GM23248 (cell line): ENCODE measurements at regions not wholly inside any gene's neighbourhood (a gene's known extent, or its start where the extent isn't known, plus 50 kb on each side); places are given as distances from the start of the nearest gene placed in this dataset.
A peak's percentile ranks its signal among the peaks of the same experiment; 100 is the strongest.

ENCODE experiments used
- DNase-seq: peaks from one replicate; pipeline ENCODE4 v3.0.0-alpha.2; 2015
- H2AFZ ChIP-seq: fragments of 200-600 bp; sonication (generic); 2 replicates; pipeline ENCODE4 v1.6.1; 2016; ENCODE audit warnings: antibody characterized with exemption
- H3F3A ChIP-seq: fragments of 200-600 bp; sonication (generic); 2 replicates; pipeline ENCODE4 v1.6.1; 2016; ENCODE audit warnings: mild to moderate bottlenecking, antibody characterized with exemption, mixed run types; ENCODE audit not compliant: insufficient read depth
- H3K27ac ChIP-seq: fragments of 200-600 bp; sonication (generic); 2 replicates; pipeline ENCODE4 v1.5.1; 2016; ENCODE audit warnings: mild to moderate bottlenecking
- H3K27me3 ChIP-seq: fragments of 200-600 bp; sonication (generic); replicated peaks from 2 replicates; pipeline ENCODE4 v1.6.1; 2016; ENCODE audit warnings: mild to moderate bottlenecking; ENCODE audit not compliant: insufficient read depth
- H3K36me3 ChIP-seq: fragments of 200-600 bp; sonication (generic); 2 replicates; pipeline ENCODE4 v1.6.1; 2016; ENCODE audit warnings: low read depth, mild to moderate bottlenecking
- H3K4me1 ChIP-seq: fragments of 200-600 bp; sonication (generic); 2 replicates; pipeline ENCODE4 v1.6.1; 2016; ENCODE audit warnings: mild to moderate bottlenecking; ENCODE audit not compliant: insufficient read depth
- H3K4me2 ChIP-seq: fragments of 200-600 bp; sonication (generic); one replicate; pipeline ENCODE4 v1.6.1; 2016; ENCODE audit warnings: mild to moderate bottlenecking; ENCODE audit not compliant: unreplicated experiment
- H3K4me3 ChIP-seq: fragments of 200-600 bp; sonication (generic); 2 replicates; pipeline ENCODE4 v1.5.1; 2016; ENCODE audit warnings: mild to moderate bottlenecking
- H3K79me2 ChIP-seq: fragments of 200-600 bp; sonication (generic); 2 replicates; pipeline ENCODE4 v1.6.1; 2016; ENCODE audit warnings: mild to moderate bottlenecking; ENCODE audit not compliant: insufficient read depth
- H3K9ac ChIP-seq: fragments of 200-600 bp; sonication (generic); 2 replicates; pipeline ENCODE4 v1.6.1; 2016; ENCODE audit warnings: mild to moderate bottlenecking
- H3K9me2 ChIP-seq: fragments of 200-600 bp; sonication (generic); 2 replicates; pipeline ENCODE4 v1.6.1; 2016; ENCODE audit warnings: mixed run types, mild to moderate bottlenecking, moderate library complexity; ENCODE audit not compliant: insufficient read depth
- H3K9me3 ChIP-seq: fragments of 200-600 bp; sonication (generic); one replicate; pipeline ENCODE4 v1.6.1; 2017; ENCODE audit warnings: low read depth
- H4K20me1 ChIP-seq: fragments of 200-600 bp; sonication (generic); 2 replicates; pipeline ENCODE4 v1.6.0; 2016; ENCODE audit not compliant: insufficient read depth
- EZH2 ChIP-seq: fragments of 200-600 bp; sonication (generic); IDR thresholded peaks from 2 replicates; pipeline ENCODE4 v1.6.1; 2018; ENCODE audit warnings: antibody characterized with exemption, mild to moderate bottlenecking; ENCODE audit not compliant: insufficient read depth, poor library complexity, severe bottlenecking
- EZH2phosphoT487 ChIP-seq: fragments of 200-600 bp; sonication (generic); IDR thresholded peaks from 2 replicates; pipeline ENCODE4 v1.6.1; 2018; ENCODE audit warnings: antibody characterized with exemption, moderate library complexity, mild to moderate bottlenecking, low read depth; ENCODE audit not compliant: insufficient read depth
- WGBS, 2 experiments: methylation state at CpG; one replicate each; pipeline ENCODE4 v1.1.6; 2015 to 2017; ENCODE audit warnings: low lambda C conversion rate in 2 of 2, low coverage in 1 of 2; ENCODE audit errors: missing lambda C conversion rate in 2 of 2; 5-methylcytosine and 5-hydroxymethylcytosine counted together
- in situ Hi-C: fragments of 300-500 bp; cut with MboI; formaldehyde crosslinking; loops from 2 replicates; pipeline ENCODE4 v1.15.0; 2020

GRCh38 chr12:76268267-76268666 is 79.9 kb downstream of the BBS10 start:
- WGBS, 2 experiments: 15 to 27% methylated on average over 1 of the region's 1 CpG
- in situ Hi-C loops: no loop called here
- no peaks in the 10 kb centered on the region for H4K20me1 ChIP-seq
- H3K4me1 ChIP-seq: peaks cover 35% of the 10 kb centered on the region
- H2AFZ ChIP-seq: no peak overlapping the region
- no peaks in the 10 kb centered on the region for H3K27me3 ChIP-seq
- H3K27ac ChIP-seq: no peak overlapping the region
- peak; percentile 42 for DNase-seq
- no peak overlapping the region for H3K4me3 ChIP-seq
- H3K9me3 ChIP-seq: no peaks in the 10 kb centered on the region
- H3K79me2 ChIP-seq: peaks cover 9% of the 10 kb centered on the region; the same call in 1 of the 2 replicates
- no peak overlapping the region for H3K4me2 ChIP-seq
- TF ChIP-seq EZH2 (no peak), EZH2phosphoT487 (no peak)
- no peak overlapping the region for H3K9ac ChIP-seq
- peaks cover 22% of the 10 kb centered on the region for H3F3A ChIP-seq
- no peaks in the 10 kb centered on the region for H3K36me3 ChIP-seq
- peaks cover 3% of the 10 kb centered on the region; the same call in 1 of the 2 replicates for H3K9me2 ChIP-seq

- H3K4me3 ChIP-seq: peak overlapping the region; percentile 21; the same call in 1 of the 2 replicates
- no peaks in the 10 kb centered on the region for H3K9me3 ChIP-seq
- no peak for TF ChIP-seq EZH2
- TF ChIP-seq EZH2phosphoT487: no peak
- DNase-seq: peak; percentile 95
- 0% methylated on average over 2 of the region's 2 CpGs for WGBS, 2 experiments
- H3K36me3 ChIP-seq: no peaks in the 10 kb centered on the region
- H3K4me2 ChIP-seq: peak overlapping the region; percentile 59
- peaks cover 35% of the 10 kb centered on the region for H3K4me1 ChIP-seq
- peak overlapping the region; percentile 50 for H3K27ac ChIP-seq
- in situ Hi-C loops: no loop called here
- no peak overlapping the region for H2AFZ ChIP-seq
- H3K79me2 ChIP-seq: peaks cover 21% of the 10 kb centered on the region
- peaks cover 22% of the 10 kb centered on the region for H3F3A ChIP-seq
- no peak overlapping the region for H3K9ac ChIP-seq
- peaks cover 3% of the 10 kb centered on the region; the same call in 1 of the 2 replicates for H3K9me2 ChIP-seq
- H3K27me3 ChIP-seq: no peaks in the 10 kb centered on the region
- H4K20me1 ChIP-seq: no peaks in the 10 kb centered on the region
Observed at GRCh38 chr12:76266797-76267196, 81.4 kb downstream of the BBS10 start.

- H3K4me3 ChIP-seq: no peak overlapping the region
- no peaks in the 10 kb centered on the region for H3K36me3 ChIP-seq
- no peak overlapping the region for H3K4me2 ChIP-seq
- peaks cover 32% of the 10 kb centered on the region for H3K79me2 ChIP-seq
- 0 out of 2 replicates have a peak overlapping the region, but pooled peaks have one; percentile 50 for H3K27ac ChIP-seq
- peaks cover 39% of the 10 kb centered on the region for H3K4me1 ChIP-seq
- no peaks in the 10 kb centered on the region for H3K9me3 ChIP-seq
- no peaks in the 10 kb centered on the region for H4K20me1 ChIP-seq
- TF ChIP-seq EZH2phosphoT487: no peak
- no peak for TF ChIP-seq EZH2
- H3K9ac ChIP-seq: no peak overlapping the region
- in situ Hi-C loops: no loop called here
- DNase-seq: no peak
- H2AFZ ChIP-seq: no peak overlapping the region
- H3F3A ChIP-seq: peaks cover 27% of the 10 kb centered on the region
- 58 to 59% methylated on average over 3 of the region's 3 CpGs for WGBS, 2 experiments
- H3K27me3 ChIP-seq: no peaks in the 10 kb centered on the region
- peaks cover 3% of the 10 kb centered on the region; the same call in 1 of the 2 replicates for H3K9me2 ChIP-seq
Observed at GRCh38 chr12:76265424-76266180, 82.6 kb downstream of the BBS10 start.

- H3K27me3 ChIP-seq: no peaks in the 10 kb centered on the region
- peaks cover 49% of the 10 kb centered on the region for H3K4me1 ChIP-seq
- no peaks in the 10 kb centered on the region for H3K9me3 ChIP-seq
- H3K4me2 ChIP-seq: no peak overlapping the region
- in situ Hi-C loops: no loop called here
- no peaks in the 10 kb centered on the region for H4K20me1 ChIP-seq
- no peak overlapping the region for H2AFZ ChIP-seq
- H3K36me3 ChIP-seq: no peaks in the 10 kb centered on the region
- H3K4me3 ChIP-seq: no peak overlapping the region
- peaks cover 32% of the 10 kb centered on the region for H3K79me2 ChIP-seq
- TF ChIP-seq EZH2 (no peak), EZH2phosphoT487 (no peak)
- no peak overlapping the region for H3K9ac ChIP-seq
- peaks cover 3% of the 10 kb centered on the region; the same call in 1 of the 2 replicates for H3K9me2 ChIP-seq
- no peak overlapping the region for H3K27ac ChIP-seq
- peaks cover 37% of the 10 kb centered on the region for H3F3A ChIP-seq
- peak; percentile 37 for DNase-seq
Observed at GRCh38 chr12:76264611-76265012, 83.6 kb downstream of the BBS10 start.
